K562 (cell line): ENCODE measurements at regions not wholly inside any gene's neighbourhood (a gene's known extent, or its start where the extent isn't known, plus 50 kb on each side); places are given as distances from the start of the nearest gene placed in this dataset.

Source experiments
- ARID1B ChIP-seq: fragments of 450-650 bp; IDR thresholded peaks from 2 replicates; pipeline ENCODE4 v1.6.1; 2016; ENCODE audit warnings: antibody characterized with exemption, mild to moderate bottlenecking, inconsistent platforms
- CBFA2T3 ChIP-seq: fragments of 450-650 bp; IDR thresholded peaks from 2 replicates; pipeline ENCODE4 v1.6.1; 2017
- CTBP1 ChIP-seq: fragments of 450-650 bp; IDR thresholded peaks from 2 replicates; pipeline ENCODE4 v1.6.1; 2016; ENCODE audit warnings: borderline replicate concordance
- DPF2 ChIP-seq: fragments of 450-650 bp; IDR thresholded peaks from 2 replicates; pipeline ENCODE4 v1.6.1; 2016
- EGR1 ChIP-seq: fragments of 450-650 bp; conservative IDR thresholded peaks from 2 replicates; pipeline ENCODE4 v1.6.1; 2017; ENCODE audit warnings: mild to moderate bottlenecking
- FOS ChIP-seq: IDR thresholded peaks from 3 replicates; pipeline ENCODE4 v1.6.1; 2011; ENCODE audit not compliant: insufficient read length; ENCODE audit errors: extremely low read depth
- SMARCA4 ChIP-seq: fragments of 450-650 bp; IDR thresholded peaks from 2 replicates; pipeline ENCODE4 v1.6.1; 2016
- ZNF121 ChIP-seq: sonication (generic); formaldehyde crosslinking; conservative IDR thresholded peaks from 2 replicates; pipeline ENCODE4 v1.8.0; 2022; ENCODE audit warnings: missing genetic modification reagents
- TF ChIP-seq, protein P1 (sequence below): fragments of 450-650 bp; IDR thresholded peaks from 2 replicates; pipeline ENCODE4 v1.6.1; 2016; ENCODE audit warnings: mild to moderate bottlenecking, moderate library complexity
- TF ChIP-seq, protein P2 (sequence below): fragments of 450-650 bp; formaldehyde crosslinking; IDR thresholded peaks from 2 replicates; pipeline ENCODE4 v1.4.0; 2020; ENCODE audit warnings: mild to moderate bottlenecking, moderate library complexity

DNA sequence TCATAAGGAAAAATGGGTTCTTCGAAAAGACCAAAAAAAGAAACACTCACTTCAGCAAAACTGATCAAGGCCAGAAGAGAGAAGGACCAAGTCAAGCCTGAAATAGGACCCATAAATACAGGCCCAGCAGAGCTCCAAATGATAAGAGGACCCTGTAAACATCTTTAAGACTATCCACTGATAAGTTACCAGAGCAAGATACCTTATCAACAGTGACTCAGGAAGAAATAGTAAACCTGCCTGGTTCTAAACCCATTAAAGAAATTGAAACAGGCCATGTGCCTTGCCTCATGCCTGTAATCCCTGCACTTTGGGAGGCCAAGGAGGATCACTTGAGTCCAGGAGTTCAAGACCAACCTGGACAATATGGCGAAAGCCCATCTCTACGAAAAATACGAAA is 81.8 kb upstream of the ERRFI1 start (continued):
- TF ChIP-seq, protein P1, sequence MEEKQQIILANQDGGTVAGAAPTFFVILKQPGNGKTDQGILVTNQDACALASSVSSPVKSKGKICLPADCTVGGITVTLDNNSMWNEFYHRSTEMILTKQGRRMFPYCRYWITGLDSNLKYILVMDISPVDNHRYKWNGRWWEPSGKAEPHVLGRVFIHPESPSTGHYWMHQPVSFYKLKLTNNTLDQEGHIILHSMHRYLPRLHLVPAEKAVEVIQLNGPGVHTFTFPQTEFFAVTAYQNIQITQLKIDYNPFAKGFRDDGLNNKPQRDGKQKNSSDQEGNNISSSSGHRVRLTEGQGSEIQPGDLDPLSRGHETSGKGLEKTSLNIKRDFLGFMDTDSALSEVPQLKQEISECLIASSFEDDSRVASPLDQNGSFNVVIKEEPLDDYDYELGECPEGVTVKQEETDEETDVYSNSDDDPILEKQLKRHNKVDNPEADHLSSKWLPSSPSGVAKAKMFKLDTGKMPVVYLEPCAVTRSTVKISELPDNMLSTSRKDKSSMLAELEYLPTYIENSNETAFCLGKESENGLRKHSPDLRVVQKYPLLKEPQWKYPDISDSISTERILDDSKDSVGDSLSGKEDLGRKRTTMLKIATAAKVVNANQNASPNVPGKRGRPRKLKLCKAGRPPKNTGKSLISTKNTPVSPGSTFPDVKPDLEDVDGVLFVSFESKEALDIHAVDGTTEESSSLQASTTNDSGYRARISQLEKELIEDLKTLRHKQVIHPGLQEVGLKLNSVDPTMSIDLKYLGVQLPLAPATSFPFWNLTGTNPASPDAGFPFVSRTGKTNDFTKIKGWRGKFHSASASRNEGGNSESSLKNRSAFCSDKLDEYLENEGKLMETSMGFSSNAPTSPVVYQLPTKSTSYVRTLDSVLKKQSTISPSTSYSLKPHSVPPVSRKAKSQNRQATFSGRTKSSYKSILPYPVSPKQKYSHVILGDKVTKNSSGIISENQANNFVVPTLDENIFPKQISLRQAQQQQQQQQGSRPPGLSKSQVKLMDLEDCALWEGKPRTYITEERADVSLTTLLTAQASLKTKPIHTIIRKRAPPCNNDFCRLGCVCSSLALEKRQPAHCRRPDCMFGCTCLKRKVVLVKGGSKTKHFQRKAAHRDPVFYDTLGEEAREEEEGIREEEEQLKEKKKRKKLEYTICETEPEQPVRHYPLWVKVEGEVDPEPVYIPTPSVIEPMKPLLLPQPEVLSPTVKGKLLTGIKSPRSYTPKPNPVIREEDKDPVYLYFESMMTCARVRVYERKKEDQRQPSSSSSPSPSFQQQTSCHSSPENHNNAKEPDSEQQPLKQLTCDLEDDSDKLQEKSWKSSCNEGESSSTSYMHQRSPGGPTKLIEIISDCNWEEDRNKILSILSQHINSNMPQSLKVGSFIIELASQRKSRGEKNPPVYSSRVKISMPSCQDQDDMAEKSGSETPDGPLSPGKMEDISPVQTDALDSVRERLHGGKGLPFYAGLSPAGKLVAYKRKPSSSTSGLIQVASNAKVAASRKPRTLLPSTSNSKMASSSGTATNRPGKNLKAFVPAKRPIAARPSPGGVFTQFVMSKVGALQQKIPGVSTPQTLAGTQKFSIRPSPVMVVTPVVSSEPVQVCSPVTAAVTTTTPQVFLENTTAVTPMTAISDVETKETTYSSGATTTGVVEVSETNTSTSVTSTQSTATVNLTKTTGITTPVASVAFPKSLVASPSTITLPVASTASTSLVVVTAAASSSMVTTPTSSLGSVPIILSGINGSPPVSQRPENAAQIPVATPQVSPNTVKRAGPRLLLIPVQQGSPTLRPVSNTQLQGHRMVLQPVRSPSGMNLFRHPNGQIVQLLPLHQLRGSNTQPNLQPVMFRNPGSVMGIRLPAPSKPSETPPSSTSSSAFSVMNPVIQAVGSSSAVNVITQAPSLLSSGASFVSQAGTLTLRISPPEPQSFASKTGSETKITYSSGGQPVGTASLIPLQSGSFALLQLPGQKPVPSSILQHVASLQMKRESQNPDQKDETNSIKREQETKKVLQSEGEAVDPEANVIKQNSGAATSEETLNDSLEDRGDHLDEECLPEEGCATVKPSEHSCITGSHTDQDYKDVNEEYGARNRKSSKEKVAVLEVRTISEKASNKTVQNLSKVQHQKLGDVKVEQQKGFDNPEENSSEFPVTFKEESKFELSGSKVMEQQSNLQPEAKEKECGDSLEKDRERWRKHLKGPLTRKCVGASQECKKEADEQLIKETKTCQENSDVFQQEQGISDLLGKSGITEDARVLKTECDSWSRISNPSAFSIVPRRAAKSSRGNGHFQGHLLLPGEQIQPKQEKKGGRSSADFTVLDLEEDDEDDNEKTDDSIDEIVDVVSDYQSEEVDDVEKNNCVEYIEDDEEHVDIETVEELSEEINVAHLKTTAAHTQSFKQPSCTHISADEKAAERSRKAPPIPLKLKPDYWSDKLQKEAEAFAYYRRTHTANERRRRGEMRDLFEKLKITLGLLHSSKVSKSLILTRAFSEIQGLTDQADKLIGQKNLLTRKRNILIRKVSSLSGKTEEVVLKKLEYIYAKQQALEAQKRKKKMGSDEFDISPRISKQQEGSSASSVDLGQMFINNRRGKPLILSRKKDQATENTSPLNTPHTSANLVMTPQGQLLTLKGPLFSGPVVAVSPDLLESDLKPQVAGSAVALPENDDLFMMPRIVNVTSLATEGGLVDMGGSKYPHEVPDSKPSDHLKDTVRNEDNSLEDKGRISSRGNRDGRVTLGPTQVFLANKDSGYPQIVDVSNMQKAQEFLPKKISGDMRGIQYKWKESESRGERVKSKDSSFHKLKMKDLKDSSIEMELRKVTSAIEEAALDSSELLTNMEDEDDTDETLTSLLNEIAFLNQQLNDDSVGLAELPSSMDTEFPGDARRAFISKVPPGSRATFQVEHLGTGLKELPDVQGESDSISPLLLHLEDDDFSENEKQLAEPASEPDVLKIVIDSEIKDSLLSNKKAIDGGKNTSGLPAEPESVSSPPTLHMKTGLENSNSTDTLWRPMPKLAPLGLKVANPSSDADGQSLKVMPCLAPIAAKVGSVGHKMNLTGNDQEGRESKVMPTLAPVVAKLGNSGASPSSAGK, result 0 out of 2 replicates have a peak, but pooled peaks have one; percentile 13
- peak; percentile 54; the same call in 1 of the 2 replicates for TF ChIP-seq ARID1B
- TF ChIP-seq, protein P2, sequence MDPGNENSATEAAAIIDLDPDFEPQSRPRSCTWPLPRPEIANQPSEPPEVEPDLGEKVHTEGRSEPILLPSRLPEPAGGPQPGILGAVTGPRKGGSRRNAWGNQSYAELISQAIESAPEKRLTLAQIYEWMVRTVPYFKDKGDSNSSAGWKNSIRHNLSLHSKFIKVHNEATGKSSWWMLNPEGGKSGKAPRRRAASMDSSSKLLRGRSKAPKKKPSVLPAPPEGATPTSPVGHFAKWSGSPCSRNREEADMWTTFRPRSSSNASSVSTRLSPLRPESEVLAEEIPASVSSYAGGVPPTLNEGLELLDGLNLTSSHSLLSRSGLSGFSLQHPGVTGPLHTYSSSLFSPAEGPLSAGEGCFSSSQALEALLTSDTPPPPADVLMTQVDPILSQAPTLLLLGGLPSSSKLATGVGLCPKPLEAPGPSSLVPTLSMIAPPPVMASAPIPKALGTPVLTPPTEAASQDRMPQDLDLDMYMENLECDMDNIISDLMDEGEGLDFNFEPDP, result no peak
- peak; percentile 7; the same call in 1 of the 2 replicates for TF ChIP-seq CBFA2T3
- no peak for TF ChIP-seq FOS
- peak; percentile 51; the same call in 1 of the 2 replicates for TF ChIP-seq CTBP1
- TF ChIP-seq SMARCA4, result peak; percentile 40; the same call in 1 of the 2 replicates
- TF ChIP-seq EGR1, result no peak
- TF ChIP-seq DPF2, result peak; percentile 38; the same call in 1 of the 2 replicates
- TF ChIP-seq ZNF121 (CRISPR knock-in tag), result no peak
